GM23248 (cell line): ENCODE measurements at regions not wholly inside any gene's neighbourhood (a gene's known extent, or its start where the extent isn't known, plus 50 kb on each side); places are given as distances from the start of the nearest gene placed in this dataset.

Experiments
- EZH2 ChIP-seq: fragments of 200-600 bp; sonication (generic); IDR thresholded peaks from 2 replicates; pipeline ENCODE4 v1.6.1; 2018; ENCODE audit warnings: antibody characterized with exemption, mild to moderate bottlenecking; ENCODE audit not compliant: insufficient read depth, poor library complexity, severe bottlenecking
- EZH2phosphoT487 ChIP-seq: fragments of 200-600 bp; sonication (generic); IDR thresholded peaks from 2 replicates; pipeline ENCODE4 v1.6.1; 2018; ENCODE audit warnings: antibody characterized with exemption, moderate library complexity, mild to moderate bottlenecking, low read depth; ENCODE audit not compliant: insufficient read depth

GRCh38 chr3:63751459-63751858 is 67.6 kb upstream of the C3orf49 start:
- TF ChIP-seq EZH2 (no peak), EZH2phosphoT487 (no peak)
